ENCODE measurements at regions not wholly inside any gene's neighbourhood (a gene's known extent, or its start where the extent isn't known, plus 50 kb on each side); places are given as distances from the start of the nearest gene placed in this dataset.

GRCh38 chr7:24341691-24342413 is 57.9 kb downstream of the NPY start:
- TF ChIP-seq, protein P1, sequence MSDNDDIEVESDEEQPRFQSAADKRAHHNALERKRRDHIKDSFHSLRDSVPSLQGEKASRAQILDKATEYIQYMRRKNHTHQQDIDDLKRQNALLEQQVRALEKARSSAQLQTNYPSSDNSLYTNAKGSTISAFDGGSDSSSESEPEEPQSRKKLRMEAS (IDR thresholded peaks at IDR 0.05) = no peak
- no peak for TF ChIP-seq TAF1 (IDR thresholded peaks at IDR 0.05; ENCODE audit: low read depth)
- TF ChIP-seq EGR1 (IDR thresholded peaks at IDR 0.05) = no peak
- TF ChIP-seq, protein P2, sequence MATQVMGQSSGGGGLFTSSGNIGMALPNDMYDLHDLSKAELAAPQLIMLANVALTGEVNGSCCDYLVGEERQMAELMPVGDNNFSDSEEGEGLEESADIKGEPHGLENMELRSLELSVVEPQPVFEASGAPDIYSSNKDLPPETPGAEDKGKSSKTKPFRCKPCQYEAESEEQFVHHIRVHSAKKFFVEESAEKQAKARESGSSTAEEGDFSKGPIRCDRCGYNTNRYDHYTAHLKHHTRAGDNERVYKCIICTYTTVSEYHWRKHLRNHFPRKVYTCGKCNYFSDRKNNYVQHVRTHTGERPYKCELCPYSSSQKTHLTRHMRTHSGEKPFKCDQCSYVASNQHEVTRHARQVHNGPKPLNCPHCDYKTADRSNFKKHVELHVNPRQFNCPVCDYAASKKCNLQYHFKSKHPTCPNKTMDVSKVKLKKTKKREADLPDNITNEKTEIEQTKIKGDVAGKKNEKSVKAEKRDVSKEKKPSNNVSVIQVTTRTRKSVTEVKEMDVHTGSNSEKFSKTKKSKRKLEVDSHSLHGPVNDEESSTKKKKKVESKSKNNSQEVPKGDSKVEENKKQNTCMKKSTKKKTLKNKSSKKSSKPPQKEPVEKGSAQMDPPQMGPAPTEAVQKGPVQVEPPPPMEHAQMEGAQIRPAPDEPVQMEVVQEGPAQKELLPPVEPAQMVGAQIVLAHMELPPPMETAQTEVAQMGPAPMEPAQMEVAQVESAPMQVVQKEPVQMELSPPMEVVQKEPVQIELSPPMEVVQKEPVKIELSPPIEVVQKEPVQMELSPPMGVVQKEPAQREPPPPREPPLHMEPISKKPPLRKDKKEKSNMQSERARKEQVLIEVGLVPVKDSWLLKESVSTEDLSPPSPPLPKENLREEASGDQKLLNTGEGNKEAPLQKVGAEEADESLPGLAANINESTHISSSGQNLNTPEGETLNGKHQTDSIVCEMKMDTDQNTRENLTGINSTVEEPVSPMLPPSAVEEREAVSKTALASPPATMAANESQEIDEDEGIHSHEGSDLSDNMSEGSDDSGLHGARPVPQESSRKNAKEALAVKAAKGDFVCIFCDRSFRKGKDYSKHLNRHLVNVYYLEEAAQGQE (IDR thresholded peaks at IDR 0.05; ENCODE audit: low read depth) = no peak

Measured in Ishikawa (cell line).